Naive B cell (primary cell): ENCODE measurements at regions not wholly inside any gene's neighbourhood (a gene's known extent, or its start where the extent isn't known, plus 50 kb on each side); places are given as distances from the start of the nearest gene placed in this dataset.
"Not testable (repeated sequence)": the region's sequence is repeated elsewhere in the genome, so short reads cannot be mapped to it uniquely, and the experiment has no call there.

Experiments
- ATAC-seq, 2 donors: fragments of 150-1000 bp; cut with Tn5 transposase; 2 replicates each; pipeline ENCODE4 v1.10.0; 2021; ENCODE audit warnings: low read depth in 2 of 2, mild to moderate bottlenecking in 2 of 2, moderate library complexity in 2 of 2
- DNase-seq: peaks from one replicate; pipeline ENCODE4 v3.0.0; 2022
- H3K27ac Mint-ChIP-seq, 6 donors: one replicate each; pipeline ENCODE4 v1.8.0; 2020 to 2022; ENCODE audit warnings: mild to moderate bottlenecking in 6 of 6, mixed read lengths in 6 of 6, moderate library complexity in 5 of 6, inconsistent platforms in 2 of 6
- H3K27me3 Mint-ChIP-seq, 3 donors: one replicate each; pipeline ENCODE4 v1.8.0; 2021 to 2022; ENCODE audit warnings: mixed read lengths in 3 of 3, mild to moderate bottlenecking in 1 of 3
- H3K36me3 Mint-ChIP-seq, 2 donors: one replicate each; pipeline ENCODE4 v1.8.0; 2020 to 2022; ENCODE audit warnings: mixed read lengths in 2 of 2, inconsistent platforms in 1 of 2, mild to moderate bottlenecking in 1 of 2
- H3K4me1 Mint-ChIP-seq, 3 donors: one replicate each; pipeline ENCODE4 v1.8.0; 2020 to 2022; ENCODE audit warnings: mixed read lengths in 3 of 3, inconsistent platforms in 1 of 3, mild to moderate bottlenecking in 1 of 3, moderate library complexity in 1 of 3
- H3K4me3 Mint-ChIP-seq, 8 donors: one replicate each; pipeline ENCODE4 v1.8.0; 2020 to 2022; ENCODE audit warnings: mild to moderate bottlenecking in 8 of 8, mixed read lengths in 8 of 8, moderate library complexity in 8 of 8, inconsistent platforms in 2 of 8
- H3K9me3 Mint-ChIP-seq, 7 donors: one replicate each; pipeline ENCODE4 v1.8.0; 2020 to 2022; ENCODE audit warnings: mixed read lengths in 7 of 7, mild to moderate bottlenecking in 5 of 7, inconsistent platforms in 2 of 7, moderate library complexity in 1 of 7

DNA sequence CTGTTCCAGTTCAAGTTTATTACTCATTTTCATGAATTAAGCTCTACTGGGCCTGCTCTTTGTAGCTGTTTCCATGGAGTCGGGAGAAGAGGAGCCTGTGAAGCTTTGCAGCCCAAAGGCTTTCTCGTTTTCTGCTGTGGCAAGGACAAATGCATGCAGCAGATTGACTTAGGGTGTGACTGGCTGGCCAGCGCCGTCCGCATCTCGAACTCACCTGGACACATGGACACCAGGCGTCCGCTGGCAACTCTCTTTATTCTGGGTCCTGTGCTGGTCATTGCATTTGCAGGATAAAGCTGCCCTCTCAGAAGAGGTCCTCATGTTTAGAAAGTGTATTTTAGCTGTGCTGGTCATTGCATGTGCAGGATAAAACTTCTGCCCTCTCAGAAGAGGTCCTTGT, 350.4 kb downstream of the TMEM121 start:
- Mint-ChIP-seq H3K4me1 (no peaks in the 10 kb centered on the region), H3K4me3 (no peak overlapping the region), H3K27ac (peak overlapping the region in 1 of 6 donors; percentile 76), H3K9me3 (no peaks in the 10 kb centered on the region), H3K36me3 (no peaks in the 10 kb centered on the region), H3K27me3 (no peaks in the 10 kb centered on the region)
- no peak for DNase-seq
- no peak for ATAC-seq

DNA sequence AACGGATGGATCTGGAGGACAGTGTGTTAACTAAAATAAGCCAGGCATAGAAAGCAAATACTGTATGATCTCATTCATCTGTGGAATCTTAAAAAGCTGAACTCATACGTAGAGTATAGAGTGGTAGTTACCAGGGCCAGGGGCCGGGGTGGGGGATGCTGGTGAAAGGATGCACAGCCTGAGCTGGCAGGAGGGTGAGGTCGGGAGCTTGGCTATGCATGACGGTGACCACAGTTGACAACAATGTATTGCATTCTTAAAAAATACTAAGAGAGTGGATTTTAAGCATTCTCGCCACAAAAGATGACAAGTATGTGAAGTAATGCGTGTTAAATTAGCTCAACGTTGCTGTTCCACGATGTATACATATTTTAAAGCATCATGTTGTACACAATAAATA, 351.3 kb downstream of the TMEM121 start:
- Mint-ChIP-seq H3K27ac (peak overlapping the region in 1 of 6 donors; percentile 51), H3K27me3 (no peaks in the 10 kb centered on the region), H3K4me3 (no peak overlapping the region), H3K4me1 (no peaks in the 10 kb centered on the region), H3K9me3 (no peaks in the 10 kb centered on the region), H3K36me3 (no peaks in the 10 kb centered on the region)
- DNase-seq (no peak), ATAC-seq (no peak)

DNA sequence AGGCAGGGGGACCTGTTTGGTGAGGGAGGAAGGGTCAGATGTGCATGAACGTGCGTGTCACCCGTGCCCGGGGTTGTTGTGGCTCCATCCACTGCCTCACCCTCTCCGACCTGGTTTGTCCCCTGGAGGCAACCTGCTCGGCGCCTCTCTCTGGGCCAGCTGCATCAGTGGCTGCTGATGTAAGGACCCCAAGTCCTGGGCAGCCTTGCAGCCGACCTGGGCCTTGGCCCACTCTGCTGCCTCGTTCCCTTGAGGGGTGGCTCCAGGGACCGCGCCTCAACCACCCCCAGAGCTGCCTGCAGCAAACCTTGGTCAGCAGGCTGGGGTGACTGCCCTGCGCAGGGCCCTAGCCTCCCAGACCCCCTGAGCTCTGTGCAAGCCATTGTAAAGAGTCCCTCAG, 351.7 kb downstream of the TMEM121 start:
- Mint-ChIP-seq H3K4me3 (peak overlapping the region in 1 of 8 donors; percentile 10), H3K9me3 (no peaks in the 10 kb centered on the region), H3K4me1 (no peaks in the 10 kb centered on the region), H3K36me3 (no peaks in the 10 kb centered on the region), H3K27ac (no peak overlapping the region), H3K27me3 (no peaks in the 10 kb centered on the region)
- DNase-seq (no peak), ATAC-seq (no peak)

DNA sequence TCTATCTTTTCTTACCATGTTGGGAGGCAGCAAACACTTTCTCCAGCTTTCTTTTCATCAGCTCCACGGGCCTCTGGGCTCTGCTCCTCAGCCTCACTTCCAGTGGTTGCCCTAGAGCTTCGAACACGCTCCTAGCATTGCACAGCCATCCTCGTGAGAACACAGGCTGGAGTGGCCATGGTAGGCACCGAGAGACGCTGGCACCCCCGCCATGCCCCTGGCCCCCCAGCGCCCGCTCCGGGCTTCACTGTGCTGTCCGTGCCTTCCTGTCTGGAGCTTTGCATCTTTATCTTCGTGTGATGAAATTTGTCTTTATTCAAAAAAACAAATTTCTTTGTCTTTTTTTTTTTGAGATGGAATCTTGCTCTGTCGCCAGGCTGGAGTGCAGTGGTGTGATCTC, 352.2 kb downstream of the TMEM121 start:
- ATAC-seq: no peak

DNA sequence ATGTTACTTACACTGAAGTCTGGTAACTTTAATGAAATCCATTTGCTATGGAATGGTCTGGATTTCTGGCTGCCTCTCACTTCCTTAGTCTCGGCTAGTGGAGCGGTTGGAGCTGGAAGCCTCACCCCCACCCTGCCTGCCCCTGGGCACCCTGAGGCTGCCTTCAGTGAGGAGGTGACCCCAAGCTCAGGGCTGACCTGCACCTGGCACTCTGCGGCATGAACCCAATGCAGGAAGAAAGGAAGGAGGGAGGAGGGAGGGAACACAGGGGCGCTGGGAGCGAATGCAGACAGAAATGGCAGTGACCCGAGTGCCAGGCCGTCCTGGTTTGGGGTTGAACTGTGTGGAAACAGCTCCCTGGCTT, 353.1 kb downstream of the TMEM121 start:
- H3K36me3 Mint-ChIP-seq: no peaks in the 10 kb centered on the region
- no peak for DNase-seq
- ATAC-seq: no peak
- no peaks in the 10 kb centered on the region for H3K4me1 Mint-ChIP-seq
- peak overlapping the region in 1 of 8 donors; percentile 44 for H3K4me3 Mint-ChIP-seq
- H3K27me3 Mint-ChIP-seq: no peaks in the 10 kb centered on the region
- H3K27ac Mint-ChIP-seq: no peak overlapping the region
- no peaks in the 10 kb centered on the region for H3K9me3 Mint-ChIP-seq

More for the DNA sequence above, 352.2 kb downstream of the TMEM121 start:
- no peaks in the 10 kb centered on the region for H3K27me3 Mint-ChIP-seq
- peak overlapping the region in 1 of 8 donors; percentile 56 for H3K4me3 Mint-ChIP-seq
- no peaks in the 10 kb centered on the region for H3K4me1 Mint-ChIP-seq
- H3K9me3 Mint-ChIP-seq: no peaks in the 10 kb centered on the region
- no peak for DNase-seq
- no peak overlapping the region for H3K27ac Mint-ChIP-seq
- no peaks in the 10 kb centered on the region for H3K36me3 Mint-ChIP-seq

DNA sequence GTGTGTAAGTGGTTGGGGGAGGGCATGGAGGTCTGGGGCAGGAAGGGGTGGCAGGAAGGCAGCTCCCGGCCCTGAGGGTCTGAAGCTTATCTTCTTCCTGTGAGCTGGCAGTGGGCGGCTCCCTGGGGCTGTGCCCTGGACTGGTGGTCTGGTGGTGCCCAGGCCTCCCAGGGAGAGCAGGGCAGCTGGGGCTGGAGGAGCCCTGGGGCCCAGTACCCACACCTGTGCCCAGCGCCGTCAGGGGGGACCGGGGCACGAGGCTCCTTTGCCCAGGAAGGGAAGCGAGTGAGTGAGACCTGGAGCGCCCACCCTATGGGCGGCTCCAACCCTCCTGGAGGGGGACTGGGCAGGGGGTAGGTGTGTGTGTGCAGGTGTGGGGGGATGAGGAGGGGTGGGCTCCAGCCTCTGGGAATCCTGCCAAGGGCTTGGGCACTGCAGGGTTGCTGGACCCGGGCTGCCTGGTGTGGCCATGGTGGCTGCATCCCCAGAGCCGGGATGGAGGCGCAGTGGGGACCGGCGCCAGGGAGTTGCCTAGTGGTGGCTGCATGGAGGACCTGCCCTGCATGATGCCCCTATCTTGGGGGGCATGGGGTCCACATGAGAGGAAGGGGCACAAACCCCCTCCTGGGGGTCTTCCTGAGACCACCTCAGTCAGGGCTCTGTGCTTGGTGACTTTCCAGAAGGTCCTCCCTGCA, 353.6 kb downstream of the TMEM121 start:
- no peak overlapping the region for H3K27ac Mint-ChIP-seq
- no peaks in the 10 kb centered on the region for H3K4me1 Mint-ChIP-seq
- H3K27me3 Mint-ChIP-seq: no peaks in the 10 kb centered on the region
- no peak for DNase-seq
- ATAC-seq: no peak
- H3K4me3 Mint-ChIP-seq: peak overlapping the region in 2 of 8 donors; percentile 44
- no peaks in the 10 kb centered on the region for H3K36me3 Mint-ChIP-seq
- no peaks in the 10 kb centered on the region for H3K9me3 Mint-ChIP-seq

DNA sequence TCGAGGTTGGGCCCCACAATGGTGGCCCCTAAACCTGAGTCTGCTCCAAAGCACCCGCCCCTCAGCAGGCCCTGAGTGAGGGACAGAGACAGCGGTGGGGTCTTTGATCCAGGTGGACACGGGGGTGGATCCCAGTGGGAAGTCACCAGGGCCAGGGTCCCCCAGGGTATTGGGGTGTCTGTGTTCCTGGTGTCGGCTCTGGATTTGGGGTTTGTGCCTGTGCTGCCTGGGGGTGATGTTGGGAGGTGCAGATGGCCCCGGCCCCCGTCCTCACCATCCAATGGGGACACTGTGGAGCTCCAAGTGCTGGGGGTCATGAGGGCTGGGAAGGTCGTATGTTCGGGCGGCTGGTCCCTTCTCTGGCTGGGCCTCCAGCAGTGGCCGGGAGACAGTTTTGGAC, 354.2 kb downstream of the TMEM121 start:
- no peaks in the 10 kb centered on the region for H3K27me3 Mint-ChIP-seq
- H3K36me3 Mint-ChIP-seq: no peaks in the 10 kb centered on the region
- ATAC-seq: no peak
- DNase-seq: no peak
- H3K4me1 Mint-ChIP-seq: no peaks in the 10 kb centered on the region
- peak overlapping the region in 1 of 8 donors; percentile 35 for H3K4me3 Mint-ChIP-seq
- H3K27ac Mint-ChIP-seq: no peak overlapping the region
- H3K9me3 Mint-ChIP-seq: no peaks in the 10 kb centered on the region

DNA sequence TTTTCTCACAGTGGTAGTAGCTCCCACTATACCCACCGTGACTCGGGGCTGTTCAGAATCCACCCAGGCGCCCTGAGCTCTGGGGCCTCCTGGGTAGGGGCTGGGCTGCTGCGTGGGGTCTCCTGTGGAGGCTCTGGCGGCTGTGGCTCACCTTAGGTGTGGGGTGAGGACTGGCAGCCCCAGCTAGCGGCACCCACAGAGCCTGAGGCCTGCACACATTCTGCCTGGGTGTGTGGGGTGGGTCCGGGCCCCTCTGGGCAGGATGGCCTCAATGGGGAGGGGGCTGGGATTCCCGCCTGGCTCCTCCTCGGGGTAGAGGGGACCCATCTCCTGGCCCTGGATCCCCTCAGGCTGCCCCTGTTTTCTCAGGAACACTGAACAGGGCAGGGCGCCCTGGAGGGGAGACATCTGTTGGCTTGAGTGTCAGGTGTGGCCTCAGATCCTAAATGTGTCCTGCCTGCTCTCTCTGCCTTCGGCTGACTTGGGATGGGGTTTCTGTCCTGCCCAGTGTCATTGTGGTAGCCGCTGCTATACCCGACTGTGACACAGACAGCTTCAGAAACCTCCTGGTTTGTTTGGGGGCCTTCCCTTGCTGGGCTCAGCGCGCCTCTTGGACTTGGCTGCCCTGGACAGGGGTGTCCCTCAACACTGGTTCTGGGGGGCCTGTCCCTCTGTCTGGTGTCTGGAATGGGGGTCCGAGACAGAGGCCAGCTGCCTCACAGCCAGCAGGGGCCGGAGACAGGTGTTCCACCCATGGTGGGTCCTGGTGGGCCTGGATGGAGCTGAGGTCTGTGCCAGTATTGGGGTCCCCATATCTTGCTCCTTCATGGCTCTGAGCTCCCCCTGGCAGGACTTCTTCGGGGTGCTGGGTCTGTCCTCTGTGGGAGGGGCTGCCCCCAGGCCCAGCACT, 354.9 kb downstream of the TMEM121 start:
- peak overlapping the region in 1 of 6 donors; percentile 39 for H3K27ac Mint-ChIP-seq
- peak overlapping the region in 5 of 8 donors; percentile 35 to 77 (median 44) for H3K4me3 Mint-ChIP-seq
- H3K27me3 Mint-ChIP-seq: no peaks in the 10 kb centered on the region
- H3K9me3 Mint-ChIP-seq: no peaks in the 10 kb centered on the region
- no peak for DNase-seq
- no peaks in the 10 kb centered on the region for H3K4me1 Mint-ChIP-seq
- no peak for ATAC-seq
- H3K36me3 Mint-ChIP-seq: no peaks in the 10 kb centered on the region

DNA sequence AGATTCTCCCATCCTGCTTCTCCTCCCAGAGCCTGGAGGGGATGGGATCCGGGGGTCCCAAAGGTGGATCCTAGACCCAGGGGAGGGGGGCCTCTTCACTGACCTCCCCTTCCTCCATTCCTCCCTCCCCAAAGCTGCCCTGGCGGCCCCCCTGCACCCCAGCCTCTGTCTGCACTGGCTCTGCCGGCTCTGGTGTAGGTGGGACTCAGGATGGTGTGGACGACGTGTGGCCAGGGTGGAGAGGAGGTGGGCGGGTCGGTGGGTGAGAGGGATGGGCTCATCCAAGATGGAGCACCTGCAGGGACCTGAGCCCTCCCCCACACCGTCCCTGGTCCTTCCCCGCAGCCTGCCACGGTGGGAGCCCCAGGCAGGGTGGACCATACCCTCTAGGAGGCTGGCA, 355.6 kb downstream of the TMEM121 start:
- not testable (repeated sequence) for H3K4me1 Mint-ChIP-seq, ATAC-seq, H3K36me3 Mint-ChIP-seq, H3K27me3 Mint-ChIP-seq, H3K27ac Mint-ChIP-seq, H3K9me3 Mint-ChIP-seq, H3K4me3 Mint-ChIP-seq, DNase-seq

DNA sequence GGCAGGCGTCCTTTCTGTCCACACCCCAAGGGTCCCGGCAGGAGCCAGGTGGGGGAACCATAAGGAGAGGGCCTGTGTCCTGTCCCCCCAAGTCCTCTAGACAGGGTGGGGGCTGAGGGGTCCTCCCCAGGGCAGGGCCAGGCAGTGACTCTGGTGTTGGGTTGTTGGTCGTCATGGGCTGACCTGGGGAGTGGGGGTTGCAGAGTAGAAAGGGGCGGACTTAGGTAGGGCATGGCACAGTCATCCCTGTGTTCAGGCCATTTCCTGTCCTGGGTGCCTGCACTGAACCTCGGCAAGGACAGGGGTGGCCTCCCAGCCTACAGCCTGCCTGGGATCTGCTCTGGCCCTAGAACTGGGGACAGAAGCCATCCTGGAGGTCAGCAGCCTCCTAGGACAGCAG, 356.2 kb downstream of the TMEM121 start:
- no peaks in the 10 kb centered on the region for H3K27me3 Mint-ChIP-seq
- H3K4me3 Mint-ChIP-seq: peak overlapping the region in 5 of 8 donors; percentile 12 to 77 (median 60)
- DNase-seq (no peak), ATAC-seq (no peak)
- H3K36me3 Mint-ChIP-seq: no peaks in the 10 kb centered on the region
- peak overlapping the region in 1 of 6 donors; percentile 18 for H3K27ac Mint-ChIP-seq
- no peaks in the 10 kb centered on the region for H3K9me3 Mint-ChIP-seq
- H3K4me1 Mint-ChIP-seq: no peaks in the 10 kb centered on the region

DNA sequence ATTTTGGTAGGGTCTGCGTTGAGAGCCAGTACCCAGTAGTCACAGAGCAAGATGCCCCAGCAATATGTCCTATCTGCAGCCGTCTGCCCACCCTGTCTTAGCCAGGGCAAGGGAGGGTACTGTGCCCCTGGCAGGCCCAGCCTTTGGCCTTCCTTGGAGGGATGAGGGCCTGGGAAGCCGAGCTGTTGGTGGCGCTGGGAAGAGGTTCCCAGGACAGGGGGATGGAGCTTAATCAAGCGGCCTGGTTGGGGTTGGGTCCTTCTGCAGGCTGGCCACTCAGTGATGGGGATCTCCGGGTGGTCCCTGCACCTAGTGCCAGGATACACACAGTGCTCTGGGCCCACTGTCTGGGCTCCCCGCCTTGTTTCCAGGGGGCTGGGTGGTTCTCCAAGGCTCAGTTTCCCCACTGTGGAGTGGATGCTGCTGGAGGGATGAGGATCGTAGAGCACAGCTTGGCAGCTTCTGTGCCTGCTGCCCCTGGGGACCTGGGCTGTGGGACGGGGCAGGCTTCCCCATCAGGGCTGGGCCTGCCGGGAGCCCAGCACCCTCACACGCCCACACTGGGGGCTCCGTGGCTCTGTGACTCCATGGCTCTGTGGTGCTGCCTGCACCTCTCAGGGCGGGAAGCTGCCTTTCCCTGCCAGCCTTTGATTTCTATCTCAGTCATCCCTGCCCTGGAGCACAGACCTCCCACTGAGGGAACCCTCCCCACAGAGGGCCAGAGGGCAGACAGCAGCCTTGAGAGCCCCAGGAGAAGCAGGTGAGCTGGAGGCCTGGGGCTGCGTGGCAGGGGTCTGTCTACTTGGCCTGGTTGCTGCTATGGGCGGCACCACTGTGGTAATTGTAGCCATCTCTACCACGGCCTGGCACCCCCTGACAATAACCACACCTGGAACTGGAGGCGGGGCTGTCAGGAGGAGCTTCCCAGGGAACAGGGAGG, 357.0 kb downstream of the TMEM121 start:
- H3K4me3 Mint-ChIP-seq: peak overlapping the region in 6 of 8 donors; percentile 32 to 80 (median 67)
- H3K4me1 Mint-ChIP-seq: no peaks in the 10 kb centered on the region
- no peak for DNase-seq
- no peaks in the 10 kb centered on the region for H3K36me3 Mint-ChIP-seq
- peak overlapping the region in 1 of 6 donors; percentile 37 for H3K27ac Mint-ChIP-seq
- no peak for ATAC-seq
- H3K9me3 Mint-ChIP-seq: no peaks in the 10 kb centered on the region
- no peaks in the 10 kb centered on the region for H3K27me3 Mint-ChIP-seq

DNA sequence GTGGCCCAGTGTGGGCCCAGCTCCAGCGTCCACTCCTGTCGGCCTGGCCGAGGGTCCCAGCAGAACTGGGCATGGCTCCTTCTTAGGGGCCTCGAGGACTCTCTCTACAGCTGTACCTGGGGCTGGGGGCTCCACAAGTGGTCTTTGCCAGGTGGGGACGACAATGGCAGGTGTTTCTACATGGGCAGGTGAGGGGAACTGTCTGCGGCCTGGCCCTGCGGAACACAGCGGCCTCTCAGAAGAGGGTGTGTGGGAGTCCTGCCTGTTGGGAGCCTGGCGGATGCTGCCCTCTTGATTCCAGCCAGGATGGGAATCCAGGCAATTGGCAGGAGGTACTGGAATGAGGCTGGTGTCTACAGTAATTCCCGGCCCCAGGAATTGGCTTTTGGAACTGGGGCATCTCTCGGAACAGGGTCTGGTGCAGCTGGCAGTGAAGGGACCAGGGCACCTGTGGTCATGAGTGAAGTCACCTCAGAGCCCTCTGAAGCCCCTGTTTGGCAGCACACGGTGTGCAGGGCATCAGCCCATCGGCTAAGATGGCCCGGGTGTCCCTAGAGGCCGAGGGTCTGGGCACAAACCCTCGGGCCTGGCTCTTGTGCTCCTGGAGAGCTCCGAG, 357.9 kb downstream of the TMEM121 start:
- DNase-seq, H3K36me3 Mint-ChIP-seq: not testable (repeated sequence)
- H3K4me3 Mint-ChIP-seq: peak overlapping the region in 7 of 8 donors; percentile 27 to 74 (median 64)

DNA sequence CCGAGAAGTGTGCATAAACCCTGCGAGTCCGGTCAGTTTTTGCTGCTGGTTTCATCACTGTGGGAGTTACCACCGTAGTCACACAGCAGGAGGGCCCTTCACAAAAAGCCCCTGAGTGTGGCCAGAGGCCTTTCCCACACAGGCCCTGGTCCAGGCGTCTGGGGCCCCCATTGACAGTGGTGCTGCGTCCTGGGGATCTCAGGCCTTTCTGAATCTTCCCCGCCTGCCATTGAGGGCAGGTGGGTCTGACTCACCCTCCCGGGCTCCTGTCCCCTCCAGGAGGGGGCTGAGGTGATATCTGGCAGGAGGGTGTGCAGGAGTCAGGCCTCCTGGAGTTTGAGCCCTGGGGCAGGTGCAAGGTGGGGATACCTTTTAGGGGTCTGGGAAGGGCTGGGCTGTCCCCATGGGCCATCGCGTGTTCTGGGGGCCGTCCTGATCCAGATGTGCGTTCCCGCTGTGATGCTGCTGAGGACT, 358.5 kb downstream of the TMEM121 start:
- peak overlapping the region; percentile 51 to 86 (median 70) for H3K4me3 Mint-ChIP-seq
- DNase-seq (no peak), ATAC-seq (no peak)
- H3K27me3 Mint-ChIP-seq: no peaks in the 10 kb centered on the region
- H3K36me3 Mint-ChIP-seq: no peaks in the 10 kb centered on the region
- no peaks in the 10 kb centered on the region for H3K4me1 Mint-ChIP-seq
- no peaks in the 10 kb centered on the region for H3K9me3 Mint-ChIP-seq
- H3K27ac Mint-ChIP-seq: no peak overlapping the region

More for the DNA sequence above, 357.9 kb downstream of the TMEM121 start:
- ATAC-seq, H3K27me3 Mint-ChIP-seq, H3K4me1 Mint-ChIP-seq, H3K9me3 Mint-ChIP-seq: not testable (repeated sequence)
- H3K27ac Mint-ChIP-seq: peak overlapping the region in 1 of 6 donors; percentile 73
